Lower leg skin (tissue), 4 donors: ENCODE measurements at regions not wholly inside any gene's neighbourhood (a gene's known extent, or its start where the extent isn't known, plus 50 kb on each side); places are given as distances from the start of the nearest gene placed in this dataset.

Source experiments
- DNase-seq, 2 donors: peaks; one replicate each; pipeline ENCODE4 v3.0.0-alpha.2; 2019; ENCODE audit warnings: low spot score in 2 of 2
- H3K4me3 ChIP-seq: fragments of 200-600 bp; sonication (generic); 2 replicates; pipeline ENCODE4 v1.5.1; 2017; ENCODE audit warnings: mild to moderate bottlenecking, low read depth; ENCODE audit not compliant: poor library complexity, severe bottlenecking
- POLR2A ChIP-seq, 2 donors: fragments of 450-650 bp; IDR thresholded peaks; one replicate each; pipeline ENCODE4 v1.6.1; 2016 to 2017; ENCODE audit warnings: antibody characterized with exemption in 2 of 2, mild to moderate bottlenecking in 1 of 2, moderate library complexity in 1 of 2
- WGBS, 2 donors: methylation state at CpG; one replicate each; pipeline ENCODE4 v1.1.5; 2018; 5-methylcytosine and 5-hydroxymethylcytosine counted together
- intact Hi-C: fragments of 100-400 bp; cut with DNase I; formaldehyde crosslinking; loops from one replicate; pipeline ENCODE4 v1.15.0; 2023; ENCODE audit warnings: low total_unique reads
- TF ChIP-seq, protein P1 (sequence below), 3 donors: fragments of 450-650 bp; IDR thresholded peaks; one replicate each; pipeline ENCODE4 v1.5.1; 2016; ENCODE audit warnings: antibody characterized with exemption in 3 of 3, mild to moderate bottlenecking in 3 of 3, moderate library complexity in 2 of 3

DNA sequence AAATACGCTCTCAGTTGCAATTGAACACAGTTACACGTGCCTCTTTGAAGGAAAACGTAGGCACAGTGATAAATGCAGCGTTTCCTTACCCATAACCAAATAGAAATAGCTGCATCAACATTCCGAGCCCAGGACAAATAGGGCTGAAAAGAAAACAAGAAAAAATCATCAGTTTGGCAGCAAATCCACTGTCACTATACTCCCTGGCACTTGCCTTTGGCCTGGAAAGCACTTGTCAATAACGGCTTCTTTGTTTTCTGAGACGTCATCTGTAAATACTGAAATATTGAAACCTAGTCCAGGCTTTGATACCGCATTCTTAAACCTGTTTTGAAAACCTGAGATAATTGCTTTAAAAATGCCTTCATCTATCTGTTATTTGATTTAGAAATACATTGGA, 167.2 kb upstream of the AKR1E2 start:
- no peak overlapping the region for H3K4me3 ChIP-seq
- intact Hi-C loops = no loop called here
- WGBS, 2 donors = 49 to 51% methylated on average over 8 of the region's 8 CpGs
- DNase-seq = no peak
- TF ChIP-seq, protein P1, sequence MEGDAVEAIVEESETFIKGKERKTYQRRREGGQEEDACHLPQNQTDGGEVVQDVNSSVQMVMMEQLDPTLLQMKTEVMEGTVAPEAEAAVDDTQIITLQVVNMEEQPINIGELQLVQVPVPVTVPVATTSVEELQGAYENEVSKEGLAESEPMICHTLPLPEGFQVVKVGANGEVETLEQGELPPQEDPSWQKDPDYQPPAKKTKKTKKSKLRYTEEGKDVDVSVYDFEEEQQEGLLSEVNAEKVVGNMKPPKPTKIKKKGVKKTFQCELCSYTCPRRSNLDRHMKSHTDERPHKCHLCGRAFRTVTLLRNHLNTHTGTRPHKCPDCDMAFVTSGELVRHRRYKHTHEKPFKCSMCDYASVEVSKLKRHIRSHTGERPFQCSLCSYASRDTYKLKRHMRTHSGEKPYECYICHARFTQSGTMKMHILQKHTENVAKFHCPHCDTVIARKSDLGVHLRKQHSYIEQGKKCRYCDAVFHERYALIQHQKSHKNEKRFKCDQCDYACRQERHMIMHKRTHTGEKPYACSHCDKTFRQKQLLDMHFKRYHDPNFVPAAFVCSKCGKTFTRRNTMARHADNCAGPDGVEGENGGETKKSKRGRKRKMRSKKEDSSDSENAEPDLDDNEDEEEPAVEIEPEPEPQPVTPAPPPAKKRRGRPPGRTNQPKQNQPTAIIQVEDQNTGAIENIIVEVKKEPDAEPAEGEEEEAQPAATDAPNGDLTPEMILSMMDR (IDR thresholded peaks at IDR 0.05) = no peak
- TF ChIP-seq POLR2A (IDR thresholded peaks at IDR 0.05) = no peak

DNA sequence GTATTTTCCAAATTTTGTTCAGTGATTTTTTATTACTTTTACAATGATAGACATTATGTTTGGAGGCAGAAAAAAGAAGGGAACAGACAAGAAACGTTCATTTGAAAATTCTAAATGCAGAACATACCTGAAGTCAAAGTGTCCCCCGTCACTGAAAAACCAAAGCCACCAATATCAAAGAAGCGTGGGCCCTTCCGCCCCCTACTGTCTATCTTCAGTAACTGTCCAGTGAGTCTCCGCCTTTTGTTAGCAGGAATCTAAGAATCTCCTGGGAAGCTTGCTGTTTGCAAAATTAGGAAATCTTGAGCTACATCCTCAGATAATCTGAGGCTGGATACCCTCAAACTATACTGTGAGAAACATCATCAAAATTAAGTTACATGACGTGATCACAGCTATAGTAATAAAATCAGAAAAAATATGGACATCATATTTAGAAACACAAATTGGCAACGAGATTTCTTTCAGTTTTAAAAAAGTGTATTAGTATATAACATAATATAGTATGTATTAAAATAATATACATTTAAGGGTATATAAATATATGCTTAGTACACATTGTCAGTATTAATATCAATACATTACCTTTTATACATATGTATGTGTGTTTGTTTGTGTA, 169.3 kb upstream of the AKR1E2 start:
- peak; percentile 60 to 89 for DNase-seq
- intact Hi-C loops = no loop called here
- no peak for TF ChIP-seq POLR2A (IDR thresholded peaks at IDR 0.05)
- TF ChIP-seq, protein P1 (IDR thresholded peaks at IDR 0.05) = peak in 2 of 3 donors; percentile 38 to 94
- H3K4me3 ChIP-seq = no peak overlapping the region
- WGBS, 2 donors = 16 to 19% methylated on average over 7 of the region's 7 CpGs

GRCh38 chr10:4655879-4656278, 170.1 kb upstream of the AKR1E2 start:
- H3K4me3 ChIP-seq = no peak overlapping the region
- WGBS, 2 donors = 44 to 47% methylated on average over 5 of the region's 5 CpGs
- intact Hi-C loops = no loop called here
- no peak for DNase-seq
- TF ChIP-seq POLR2A (IDR thresholded peaks at IDR 0.05) = no peak
- TF ChIP-seq, protein P1 (IDR thresholded peaks at IDR 0.05) = no peak

DNA sequence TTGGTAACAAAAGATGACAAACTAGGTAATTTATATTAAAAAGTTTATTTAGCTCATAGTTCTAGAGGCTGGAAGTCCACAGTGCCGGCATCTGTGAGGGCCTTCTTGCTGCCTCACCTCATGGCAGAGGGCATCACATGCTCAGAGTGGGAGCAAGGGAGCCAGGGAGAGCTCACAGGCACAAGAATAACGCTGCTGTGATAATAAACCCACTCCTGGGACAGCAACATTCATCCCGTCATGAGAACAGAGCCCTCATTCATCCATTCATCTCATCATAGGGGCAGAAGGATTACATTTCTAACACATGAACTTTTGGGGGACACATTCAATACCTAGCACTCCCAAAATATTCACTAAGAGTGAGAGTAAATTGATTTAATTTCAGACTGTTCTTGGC, 170.6 kb upstream of the AKR1E2 start:
- WGBS, 2 donors = 74 to 78% methylated on average over 3 of the region's 3 CpGs
- H3K4me3 ChIP-seq = no peak overlapping the region
- intact Hi-C loops = no loop called here
- no peak for DNase-seq
- TF ChIP-seq, protein P1 (IDR thresholded peaks at IDR 0.05) = no peak
- TF ChIP-seq POLR2A (IDR thresholded peaks at IDR 0.05) = no peak

DNA sequence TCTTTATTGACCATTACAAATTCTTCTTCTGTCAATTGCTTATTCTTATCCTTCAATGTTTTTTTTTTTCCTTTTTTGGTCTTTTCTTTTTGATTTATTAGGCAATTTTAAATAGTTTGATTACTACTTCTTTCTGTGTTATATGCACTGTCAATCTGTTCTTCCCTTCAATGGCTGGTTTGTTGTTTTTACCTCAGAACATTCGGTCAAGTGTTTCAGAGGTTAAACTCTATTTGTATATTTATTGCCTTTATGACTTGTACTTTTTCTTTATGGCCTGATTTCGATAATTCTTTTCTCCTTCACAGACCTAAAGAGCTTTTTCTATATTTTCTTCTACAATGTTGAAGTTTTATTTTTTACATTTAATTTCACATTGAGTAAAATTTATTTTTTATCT, 171.5 kb upstream of the AKR1E2 start:
- no peak overlapping the region for H3K4me3 ChIP-seq
- WGBS, 2 donors = 98 to 99% methylated on average over 2 of the region's 2 CpGs
- intact Hi-C loops = no loop called here
- no peak for DNase-seq
- TF ChIP-seq, protein P1 (IDR thresholded peaks at IDR 0.05) = no peak
- no peak for TF ChIP-seq POLR2A (IDR thresholded peaks at IDR 0.05)

- no peak overlapping the region for H3K4me3 ChIP-seq
- WGBS, 2 donors = 86 to 91% methylated on average over 8 of the region's 8 CpGs
- DNase-seq = no peak
- TF ChIP-seq, protein P1 (IDR thresholded peaks at IDR 0.05) = no peak
- TF ChIP-seq POLR2A (IDR thresholded peaks at IDR 0.05) = no peak
- intact Hi-C loops = no loop called here
Measured at GRCh38 chr10:4653160-4653559, 172.8 kb upstream of the AKR1E2 start.
